GM18909 (cell line): ENCODE measurements at regions not wholly inside any gene's neighbourhood (a gene's known extent, or its start where the extent isn't known, plus 50 kb on each side); places are given as distances from the start of the nearest gene placed in this dataset.

ENCODE experiments used
- ATAC-seq: cut with Tn5 transposase; IDR thresholded peaks from one replicate; pipeline ENCODE4 v1.9.1; 2021; ENCODE audit warnings: mild to moderate bottlenecking; ENCODE audit not compliant: unreplicated experiment, poor library complexity

DNA sequence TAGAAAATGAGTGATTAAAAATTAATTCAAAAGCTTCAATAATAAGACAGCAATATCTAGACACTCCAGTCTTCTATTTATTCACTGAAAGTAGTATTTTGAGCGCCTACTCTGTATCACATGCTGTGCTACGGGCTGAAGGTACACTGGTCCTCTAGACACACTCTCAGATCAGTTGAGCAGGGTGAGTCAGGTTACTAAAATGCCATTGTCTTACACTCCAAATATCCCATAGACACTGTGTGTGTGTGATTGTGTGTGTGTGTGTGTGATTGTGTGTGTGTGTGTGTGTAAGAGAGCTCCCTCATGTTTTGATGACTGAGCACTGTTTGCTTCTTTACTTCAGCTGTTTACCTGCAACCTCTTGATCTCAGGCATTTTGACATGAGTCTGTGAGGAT is 342.8 kb upstream of the BOD1L1 start:
- no peak for ATAC-seq

DNA sequence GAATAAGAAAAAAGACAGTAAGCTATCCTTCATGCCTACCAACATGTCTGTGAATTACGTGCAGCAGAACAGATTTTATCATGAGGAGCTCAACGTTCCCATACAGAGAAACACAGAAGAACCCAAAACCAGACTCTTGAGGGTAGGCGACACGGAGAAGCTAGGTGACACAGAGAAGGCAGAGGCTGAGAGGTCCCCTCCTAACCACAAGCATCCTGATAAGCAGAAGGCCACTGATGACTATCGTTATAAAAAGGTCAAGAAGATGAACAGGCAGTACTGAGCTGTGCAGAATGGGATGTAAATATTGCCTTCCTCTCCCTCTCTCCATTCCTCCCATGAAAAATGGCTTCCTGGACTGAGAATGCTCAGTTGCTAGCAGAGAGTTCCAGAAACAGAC is 350.2 kb upstream of the BOD1L1 start:
- ATAC-seq: no peak

DNA sequence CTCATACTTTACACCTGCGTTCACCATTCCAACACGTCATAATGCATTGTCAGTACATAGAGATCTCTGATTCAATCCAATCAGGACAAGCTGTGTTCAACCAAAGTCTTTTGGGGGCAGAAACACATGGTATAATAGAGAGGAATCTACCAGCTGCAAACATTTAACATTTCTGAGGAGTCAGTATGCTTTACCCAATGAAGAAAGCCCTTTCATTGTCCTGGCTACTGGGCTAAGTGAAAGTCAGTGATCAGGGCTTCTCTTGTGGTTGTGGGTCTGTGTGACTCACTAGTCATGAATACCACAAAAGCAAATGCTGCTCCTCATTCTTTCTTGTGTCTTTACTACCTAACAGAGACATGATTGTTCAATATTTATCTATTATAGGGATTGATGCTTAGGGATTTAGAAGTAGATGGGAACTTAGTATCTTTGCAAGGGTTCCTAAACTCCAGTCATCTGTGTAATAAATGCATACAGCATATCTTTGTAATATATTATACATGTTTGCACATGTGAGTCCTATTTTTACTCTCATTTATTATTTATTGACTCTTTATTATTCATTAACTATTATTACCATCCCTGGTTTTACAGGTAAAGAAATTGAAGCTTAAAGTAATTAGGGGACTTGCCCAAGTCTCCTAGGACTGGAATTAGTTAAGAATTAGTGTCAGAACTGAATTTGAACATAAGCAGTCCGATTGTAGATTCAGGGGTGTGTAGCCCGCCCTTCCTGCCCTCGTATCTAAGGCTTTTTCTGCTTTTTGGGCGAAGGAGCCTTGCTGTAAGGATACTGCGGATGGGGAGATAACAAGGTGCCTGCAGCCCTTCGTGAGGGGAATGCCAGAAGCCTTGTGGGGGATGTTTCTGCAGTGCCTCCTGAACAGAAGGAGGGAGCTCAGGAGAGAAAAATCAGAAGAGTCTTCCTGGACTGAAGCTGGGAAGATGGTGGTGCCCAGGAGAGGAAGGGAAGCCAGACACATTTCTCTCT is 353.1 kb upstream of the BOD1L1 start:
- peak; percentile 85 for ATAC-seq

DNA sequence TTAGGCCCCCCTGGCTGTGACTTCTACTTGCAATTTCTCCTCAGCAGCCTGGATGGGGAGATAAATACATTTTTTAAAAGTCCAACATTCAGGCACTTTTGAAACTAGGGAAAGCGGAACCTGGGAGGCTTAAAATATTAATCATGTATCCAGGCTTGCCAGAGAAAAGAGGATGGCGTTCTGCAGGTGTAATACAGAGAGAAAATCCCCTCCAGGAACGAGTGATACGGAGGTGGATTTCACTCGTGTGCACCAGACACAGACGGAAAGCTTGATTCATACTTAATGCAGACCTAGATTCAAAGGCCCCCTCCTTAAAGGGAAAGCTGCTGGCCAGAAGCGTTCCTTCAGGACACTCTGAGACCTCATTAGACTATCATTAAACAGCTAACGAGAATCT is 354.0 kb upstream of the BOD1L1 start:
- ATAC-seq: no peak

DNA sequence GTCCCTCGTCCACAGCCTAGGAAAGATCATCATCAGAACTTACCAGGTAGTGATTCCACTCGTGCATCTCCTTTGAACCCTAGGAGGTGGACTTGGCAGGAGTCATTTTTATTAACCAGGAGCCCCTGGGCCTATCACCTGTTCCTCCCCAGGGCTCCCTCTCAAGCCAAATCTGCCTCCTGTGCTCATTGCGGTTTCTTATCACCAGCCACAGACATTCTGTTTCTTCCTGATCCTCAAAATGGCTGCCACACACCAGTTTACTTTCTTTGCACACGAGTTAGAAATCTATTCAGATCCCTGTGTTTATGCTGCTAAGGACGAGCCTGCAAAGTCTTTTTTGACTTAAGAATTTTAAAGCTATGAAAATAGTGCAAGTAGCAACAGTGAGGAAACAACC is 354.5 kb upstream of the BOD1L1 start:
- no peak for ATAC-seq

DNA sequence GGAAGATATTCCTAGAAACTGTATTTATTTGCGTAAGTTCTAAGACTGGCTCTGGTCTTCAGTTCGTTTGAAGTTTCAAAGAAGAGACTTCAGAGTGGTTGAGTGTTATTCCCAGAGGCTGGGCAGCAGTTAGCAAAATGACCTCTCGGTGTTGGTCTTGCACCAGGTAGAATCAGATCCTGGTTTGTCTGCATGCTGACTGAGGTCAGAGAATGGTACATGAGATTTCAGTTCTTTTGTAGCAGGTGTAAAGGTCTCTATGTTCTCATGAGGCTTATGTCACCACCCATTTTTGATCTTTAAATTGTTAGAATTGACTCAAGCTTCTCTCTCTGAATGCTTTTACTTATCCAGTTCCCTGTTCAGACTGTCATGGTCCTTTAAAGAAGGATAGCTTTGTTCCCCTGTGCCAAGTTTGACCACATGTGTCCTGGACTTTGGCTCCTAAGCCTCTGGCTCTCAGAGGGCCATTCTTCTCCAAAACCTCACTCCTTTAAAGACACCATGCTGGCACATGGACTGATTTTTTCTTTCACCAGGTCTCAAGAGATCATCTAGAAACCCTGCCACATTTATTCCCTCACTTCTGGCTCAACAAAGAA is 355.8 kb upstream of the BOD1L1 start:
- no peak for ATAC-seq

DNA sequence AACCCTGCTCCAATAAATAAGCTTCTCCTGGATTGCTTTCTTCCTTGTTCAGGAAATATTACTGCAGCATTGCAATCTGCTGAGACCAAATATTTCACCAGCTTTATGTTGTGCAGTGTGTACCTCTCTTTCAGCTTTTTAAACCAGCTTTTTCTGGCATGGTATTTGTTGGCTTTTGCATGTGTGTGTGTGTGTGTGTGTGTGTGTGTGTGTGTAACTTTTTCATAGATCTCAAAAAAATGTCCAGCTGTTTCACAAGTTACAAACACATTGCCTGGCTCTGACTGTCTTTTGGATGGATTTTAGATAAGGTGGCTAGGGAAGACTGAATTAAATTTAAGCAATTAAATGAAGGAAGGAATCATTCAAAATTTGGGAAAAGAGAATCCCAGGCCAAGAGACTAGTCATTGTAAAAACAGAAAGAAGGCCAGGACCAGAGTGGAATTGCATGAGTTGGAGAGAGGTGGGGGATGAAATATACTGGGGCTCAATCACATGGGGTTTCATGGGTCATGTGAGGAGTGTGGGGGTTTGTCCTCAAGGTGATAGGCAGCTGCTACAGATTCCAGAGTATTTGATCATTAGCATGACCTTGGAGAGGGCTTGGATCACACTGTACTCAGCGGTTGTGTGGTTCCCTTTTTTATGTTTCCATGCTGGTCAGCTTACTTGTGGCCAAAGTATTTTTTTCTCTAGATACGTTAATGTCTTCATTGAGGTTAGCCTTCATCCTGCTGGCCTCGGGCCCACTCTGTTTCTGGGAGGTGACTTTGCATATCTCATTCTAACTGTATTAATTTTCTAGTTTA is 357.7 kb upstream of the BOD1L1 start:
- no peak for ATAC-seq

DNA sequence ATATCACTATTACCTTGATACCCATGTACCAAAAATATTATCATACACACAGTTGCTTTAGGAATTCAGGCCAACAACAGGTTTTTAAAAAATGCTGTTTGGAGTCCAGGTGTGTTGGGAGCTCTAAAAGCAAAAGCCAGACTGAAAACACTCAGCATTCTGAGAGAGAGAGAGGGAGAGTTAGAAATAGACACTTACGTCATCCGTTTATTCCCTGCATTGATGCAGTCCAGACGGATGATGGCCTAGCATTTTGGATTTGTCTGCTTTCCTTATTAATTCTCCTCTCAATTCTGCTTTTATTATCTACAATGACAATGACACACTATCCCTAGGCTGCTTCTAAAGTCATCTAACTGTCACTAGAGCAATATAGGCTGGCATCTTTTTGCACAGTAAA is 358.3 kb upstream of the BOD1L1 start:
- ATAC-seq: no peak

DNA sequence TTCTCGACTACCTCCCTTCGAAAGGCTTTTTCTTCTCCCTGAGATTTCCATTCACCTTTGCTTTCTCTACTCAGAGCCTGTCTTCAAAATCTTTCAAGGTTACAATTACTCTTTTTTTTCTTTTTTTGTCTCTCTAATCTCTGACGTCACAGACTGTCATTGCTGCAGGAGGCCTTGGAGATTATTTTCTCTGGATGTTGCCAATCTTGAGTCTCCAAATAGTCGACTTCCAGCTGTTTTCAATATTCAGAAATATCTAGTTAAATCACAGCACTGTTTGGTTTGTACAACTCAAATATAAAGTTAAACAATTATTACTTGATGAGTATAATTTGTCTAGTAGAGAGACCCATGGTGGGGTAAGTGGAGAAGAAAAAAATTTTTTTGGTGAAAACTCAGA is 359.0 kb upstream of the BOD1L1 start:
- ATAC-seq: no peak

DNA sequence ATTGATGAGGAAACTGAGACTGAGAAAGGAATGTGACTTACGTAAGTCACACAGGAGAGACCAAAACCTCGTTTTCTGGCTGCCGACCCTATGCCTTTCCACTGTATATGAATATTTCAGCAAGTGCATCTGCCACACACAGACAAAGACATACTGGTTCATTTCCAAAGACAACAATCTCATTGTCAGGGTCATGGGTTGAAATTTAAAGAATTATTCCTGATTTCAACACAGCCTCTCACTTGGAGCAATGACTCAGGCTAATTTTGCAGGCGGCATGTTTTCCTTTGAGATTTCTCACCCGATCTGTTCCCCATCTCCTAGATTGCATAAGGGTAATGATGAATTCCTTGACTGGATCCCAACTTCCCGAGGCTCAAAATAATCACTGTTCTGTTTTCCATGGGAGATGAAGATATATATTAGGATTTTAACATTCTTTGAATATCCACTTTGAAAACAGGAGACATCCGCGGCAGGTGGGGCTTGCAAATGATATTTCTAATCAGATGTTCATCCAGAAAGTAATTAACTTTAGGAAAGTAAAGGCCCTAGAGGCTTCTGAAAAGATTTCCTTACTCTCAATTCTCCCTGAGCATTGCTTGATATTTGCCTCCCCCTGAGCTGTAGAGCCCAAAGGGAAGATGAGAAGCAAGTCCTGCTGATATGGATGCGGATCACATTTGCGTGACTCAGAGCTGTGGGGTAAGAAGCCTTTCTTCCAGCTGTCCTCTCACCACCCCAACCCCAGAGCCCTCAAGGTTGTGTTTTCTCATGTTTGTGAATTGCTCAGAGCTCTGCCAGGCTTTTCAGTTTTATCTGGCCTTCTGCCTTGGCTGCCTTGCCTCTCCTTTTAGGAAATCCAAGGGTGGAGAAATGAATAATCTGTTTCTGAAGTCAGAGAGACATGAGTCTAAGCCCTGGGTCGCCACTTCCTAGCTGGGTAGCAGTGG is 361.1 kb upstream of the BOD1L1 start:
- no peak for ATAC-seq

DNA sequence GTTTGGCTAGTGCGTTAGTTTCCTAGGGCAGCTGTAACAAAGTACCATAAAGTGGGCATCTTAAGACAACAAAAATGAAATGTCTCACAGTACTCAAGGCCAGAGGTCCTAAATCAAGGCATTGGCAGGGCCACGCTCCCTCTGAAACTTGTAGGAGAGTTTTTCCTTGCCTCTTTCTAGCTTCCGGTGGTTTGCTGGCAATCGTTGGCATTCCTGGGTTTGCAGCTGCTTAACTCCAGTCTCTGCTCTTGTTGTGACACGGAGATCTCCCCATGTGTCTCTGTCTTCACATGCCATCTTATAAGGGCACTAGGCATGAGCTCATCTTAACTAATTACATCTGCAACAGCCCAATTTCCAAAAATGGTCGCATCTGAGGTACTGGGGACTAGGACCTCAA is 362.0 kb upstream of the BOD1L1 start:
- no peak for ATAC-seq

DNA sequence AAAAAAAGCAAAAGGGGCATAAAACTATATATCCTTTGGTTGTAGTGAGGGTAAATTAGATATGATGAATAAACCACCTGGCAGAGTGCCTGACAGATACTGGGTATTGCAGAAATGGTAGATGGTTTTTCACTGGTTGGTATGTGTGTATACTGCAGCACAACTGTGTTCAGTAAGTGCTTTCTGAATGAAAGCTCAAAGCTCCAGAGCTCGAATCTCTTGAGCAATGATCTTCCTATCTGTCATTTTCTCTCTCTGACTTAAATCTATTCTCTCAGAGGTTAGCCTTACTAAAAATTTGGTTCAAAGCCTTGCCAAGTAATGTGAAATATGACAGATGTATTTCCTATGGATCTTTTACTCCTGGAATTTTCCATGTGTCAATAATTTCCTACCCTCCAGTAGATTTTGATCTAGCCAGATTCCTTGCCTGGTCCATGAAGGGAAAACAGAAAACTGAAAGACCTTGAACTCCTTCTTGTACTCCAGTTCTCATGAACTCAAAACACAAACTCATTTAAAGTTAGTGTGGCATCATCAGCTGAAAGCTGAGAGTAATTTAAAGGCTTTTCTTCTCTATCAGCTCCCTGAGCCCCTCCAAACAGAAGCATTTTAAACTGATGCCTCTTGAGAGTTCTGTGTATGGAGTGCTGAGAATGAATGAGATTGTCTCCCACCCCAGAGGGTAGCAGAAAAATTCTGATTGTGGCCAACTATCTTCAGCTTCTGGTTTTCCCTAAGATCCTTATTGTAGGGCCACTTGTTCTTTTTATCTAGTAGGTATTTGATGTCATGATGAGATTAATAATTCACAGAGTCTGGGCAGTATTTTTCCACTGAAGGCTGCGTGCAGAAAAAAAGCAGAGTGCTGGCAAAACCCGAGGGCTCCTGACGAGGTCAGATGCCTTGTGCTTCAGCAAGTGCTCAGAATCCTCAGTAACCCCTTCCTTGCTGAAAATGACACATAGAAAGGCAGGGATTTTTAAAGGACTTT is 363.4 kb upstream of the BOD1L1 start:
- no peak for ATAC-seq

DNA sequence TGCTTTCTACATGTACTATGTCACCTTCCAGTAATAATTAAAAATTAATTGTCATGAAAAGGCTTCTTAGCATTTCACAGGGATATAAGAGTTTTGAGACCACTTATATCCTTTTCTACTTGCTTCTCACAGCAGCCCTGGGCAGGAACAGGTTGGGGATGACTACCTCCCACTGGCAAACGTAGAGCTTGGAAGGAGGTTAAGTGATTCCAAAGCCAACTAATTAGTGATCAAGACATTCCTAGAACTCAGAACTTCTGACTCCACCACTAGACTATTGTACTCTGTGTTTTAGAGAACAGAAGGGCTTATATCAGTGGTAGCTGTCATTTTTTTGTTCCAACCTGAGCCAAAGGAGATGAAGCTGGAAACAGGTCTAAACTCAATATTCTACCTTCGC is 364.5 kb upstream of the BOD1L1 start:
- ATAC-seq: no peak

DNA sequence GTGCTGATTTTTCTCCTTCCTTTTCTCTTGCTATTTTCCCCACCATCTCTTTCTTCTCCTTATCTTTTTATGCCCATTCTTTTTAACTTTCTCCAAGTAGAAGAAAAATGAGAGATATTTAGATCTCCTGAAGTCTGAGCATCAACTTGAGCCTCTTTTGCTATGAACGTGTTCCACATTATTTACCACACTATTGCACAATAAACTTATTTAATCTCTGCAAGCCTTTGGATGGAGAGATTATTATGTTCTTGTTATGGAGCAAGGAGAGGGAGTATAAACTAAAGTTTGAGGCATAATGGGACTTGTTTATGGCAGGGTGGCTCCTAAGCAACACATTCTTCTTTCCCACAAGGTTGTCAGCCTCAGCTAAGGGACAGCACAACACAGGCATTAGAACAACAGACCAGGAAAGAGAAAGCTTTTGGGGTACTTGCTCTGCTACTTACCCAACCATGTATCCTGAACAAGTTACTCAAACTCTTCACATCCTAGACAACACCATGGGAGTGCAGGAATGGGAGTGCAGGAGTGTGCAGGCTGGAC is 365.5 kb upstream of the BOD1L1 start:
- no peak for ATAC-seq

DNA sequence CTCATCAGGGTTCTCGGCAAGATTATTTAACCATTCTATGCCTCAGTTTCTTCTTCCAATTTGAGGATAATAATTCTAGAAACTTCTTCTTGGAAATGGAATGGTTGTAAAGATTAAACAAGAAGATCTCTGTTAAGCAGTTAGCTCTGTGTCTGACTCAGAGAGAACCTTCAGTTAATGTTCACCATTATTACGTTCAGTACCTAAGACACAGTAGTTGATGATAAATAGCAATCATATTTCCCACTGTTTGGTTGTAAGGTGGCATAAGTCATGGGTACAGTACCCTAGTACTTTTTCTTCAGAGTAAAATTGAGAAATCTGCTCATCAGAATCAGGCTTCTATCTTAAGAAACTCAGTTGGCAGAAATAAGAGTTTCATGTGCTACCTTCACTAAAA is 366.5 kb upstream of the BOD1L1 start:
- ATAC-seq: no peak

DNA sequence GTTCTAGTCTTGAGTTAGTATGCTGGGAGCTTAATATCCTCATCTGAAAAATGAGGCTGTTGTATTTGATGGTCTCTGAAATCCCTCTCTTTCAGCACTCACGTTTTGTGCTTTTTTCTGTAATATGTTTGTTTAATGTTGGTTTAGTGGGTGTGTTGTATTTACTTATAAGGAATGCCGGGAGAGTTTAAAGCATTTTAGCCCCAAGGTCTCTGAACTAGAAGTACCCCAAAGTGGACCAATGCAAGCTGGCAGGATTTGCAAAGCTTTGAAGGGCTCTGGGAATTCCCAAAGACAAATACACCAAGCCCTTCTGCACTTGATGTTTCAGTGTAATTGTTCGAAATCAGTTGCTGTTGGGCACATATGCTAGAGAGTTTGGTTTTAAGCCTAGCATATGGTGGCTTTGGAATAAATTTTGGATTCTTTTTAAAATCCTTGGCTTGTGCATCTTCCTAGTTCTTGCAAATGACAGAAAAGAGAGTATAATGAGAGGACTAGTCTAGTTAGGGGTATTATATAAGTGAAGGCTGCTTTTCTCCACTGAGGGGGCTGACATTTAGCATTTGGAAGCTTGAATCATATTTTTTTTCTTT is 371.4 kb upstream of the BOD1L1 start:
- no peak for ATAC-seq

DNA sequence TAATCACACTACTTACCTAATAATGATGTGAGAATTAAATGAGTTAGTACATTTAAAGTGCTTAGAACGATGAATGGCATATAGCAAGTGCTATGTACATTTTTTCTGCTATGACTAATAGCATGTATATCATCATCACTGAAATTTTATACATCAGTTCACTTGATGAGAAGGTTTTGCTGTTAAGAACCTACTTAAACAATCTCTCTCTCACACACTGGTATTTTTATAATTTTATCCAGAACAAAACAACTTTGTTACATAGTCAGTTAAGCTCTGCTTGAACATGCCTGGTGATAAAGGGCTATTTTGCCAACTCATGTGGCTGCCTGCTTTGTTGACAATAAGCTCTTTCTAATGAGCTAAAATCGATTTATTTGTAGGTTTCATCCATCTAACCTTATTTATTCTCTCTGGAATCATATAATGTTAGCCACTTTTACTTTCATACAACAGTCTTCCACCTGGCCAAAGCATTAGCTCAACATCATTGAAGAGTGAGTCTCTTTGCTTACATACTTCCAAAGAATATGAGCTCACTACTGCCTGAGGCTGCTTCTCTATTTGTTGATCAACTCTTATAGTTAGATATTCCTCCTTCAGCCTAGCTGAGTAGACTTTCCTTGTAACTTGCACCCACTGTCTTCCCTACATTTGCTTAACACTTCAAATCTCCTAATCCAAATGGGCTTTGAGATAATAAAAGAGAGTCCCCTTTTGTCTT is 372.7 kb upstream of the BOD1L1 start:
- ATAC-seq: no peak
